ENCODE measurements at regions not wholly inside any gene's neighbourhood (a gene's known extent, or its start where the extent isn't known, plus 50 kb on each side); places are given as distances from the start of the nearest gene placed in this dataset.

- DNase-seq (ENCODE audit: low read depth): no peak
Measured at GRCh38 chr20:24261351-24261750, 208.1 kb upstream of the SYNDIG1 start.

- no peak for DNase-seq (ENCODE audit: low read depth)
Measured at GRCh38 chr20:24257171-24257570, 212.3 kb upstream of the SYNDIG1 start.

- DNase-seq (ENCODE audit: low read depth): no peak
Measured at GRCh38 chr20:24256307-24256706, 213.1 kb upstream of the SYNDIG1 start.

- DNase-seq (ENCODE audit: low read depth): no peak
Measured at GRCh38 chr20:24254480-24254879, 214.9 kb upstream of the SYNDIG1 start.

- DNase-seq (ENCODE audit: low read depth): no peak
Measured at GRCh38 chr20:24253321-24253720, 216.1 kb upstream of the SYNDIG1 start.

- DNase-seq (ENCODE audit: low read depth): no peak
Measured at GRCh38 chr20:24245094-24245493, 224.3 kb upstream of the SYNDIG1 start.

GRCh38 chr20:24242763-24243162 lies 226.7 kb upstream of the SYNDIG1 start:
- no peak for DNase-seq (ENCODE audit: low read depth)

- no peak for DNase-seq (ENCODE audit: low read depth)
Measured at GRCh38 chr20:24241466-24241865, 228.0 kb upstream of the SYNDIG1 start.

- no peak for DNase-seq (ENCODE audit: low read depth)
Measured at GRCh38 chr20:24236963-24237362, 232.5 kb upstream of the SYNDIG1 start.

- DNase-seq (ENCODE audit: low read depth): no peak
Measured at GRCh38 chr20:24236201-24236600, 233.2 kb upstream of the SYNDIG1 start.

GRCh38 chr20:24235296-24236175 lies 233.9 kb upstream of the SYNDIG1 start:
- DNase-seq (ENCODE audit: low read depth): no peak

- DNase-seq (ENCODE audit: low read depth): no peak
Measured at GRCh38 chr20:24227600-24227999, 239.0 kb upstream of the GGTLC1 start.

- no peak for DNase-seq (ENCODE audit: low read depth)
Measured at GRCh38 chr20:24212494-24212893, 223.9 kb upstream of the GGTLC1 start.

GRCh38 chr20:24211972-24212371 lies 223.4 kb upstream of the GGTLC1 start:
- DNase-seq (ENCODE audit: low read depth): no peak

GRCh38 chr20:24210356-24210755 lies 221.8 kb upstream of the GGTLC1 start:
- DNase-seq (ENCODE audit: low read depth): no peak

- no peak for DNase-seq (ENCODE audit: low read depth)
Measured at GRCh38 chr20:24208652-24209051, 220.1 kb upstream of the GGTLC1 start.

GRCh38 chr20:24207803-24208300 lies 219.3 kb upstream of the GGTLC1 start:
- DNase-seq (ENCODE audit: low read depth): no peak

GRCh38 chr20:24206995-24207394 lies 218.4 kb upstream of the GGTLC1 start:
- no peak for DNase-seq (ENCODE audit: low read depth)

GRCh38 chr20:24203526-24204183 lies 215.1 kb upstream of the GGTLC1 start:
- DNase-seq (ENCODE audit: low read depth): no peak

GRCh38 chr20:24199501-24199900 lies 210.9 kb upstream of the GGTLC1 start:
- DNase-seq (ENCODE audit: low read depth): no peak

GRCh38 chr20:24194143-24194542 lies 205.6 kb upstream of the GGTLC1 start:
- no peak for DNase-seq (ENCODE audit: low read depth)

- no peak for DNase-seq (ENCODE audit: low read depth)
Measured at GRCh38 chr20:24190905-24191304, 202.3 kb upstream of the GGTLC1 start.

GRCh38 chr20:24185791-24186190 lies 197.2 kb upstream of the GGTLC1 start:
- DNase-seq (ENCODE audit: low read depth): no peak
